Mesenchymal stem cell (in vitro differentiated cells and primary cell): ENCODE measurements at regions not wholly inside any gene's neighbourhood (a gene's known extent, or its start where the extent isn't known, plus 50 kb on each side); places are given as distances from the start of the nearest gene placed in this dataset.

Experiments
- DNase-seq: peaks from one replicate; pipeline ENCODE4 v3.0.0-alpha.2; 2013
- H2AFZ ChIP-seq: one replicate; pipeline ENCODE4 v1.6.1; 2013; ENCODE audit warnings: low read depth, mild to moderate bottlenecking, control low read depth, inconsistent platforms, low read length, moderate library complexity
- H2AK5ac ChIP-seq: 2 replicates; pipeline ENCODE4 v1.6.1; 2013; ENCODE audit warnings: low read length, moderate library complexity, mild to moderate bottlenecking, inconsistent platforms; ENCODE audit not compliant: severe bottlenecking
- H2BK120ac ChIP-seq: one replicate; pipeline ENCODE4 v1.6.1; 2013; ENCODE audit warnings: low read depth, mild to moderate bottlenecking, inconsistent platforms, low read length, moderate library complexity
- H2BK12ac ChIP-seq, 2 experiments: one replicate each; pipeline ENCODE4 v1.6.1; 2013; ENCODE audit warnings: inconsistent platforms in 2 of 2, low read length in 2 of 2, mild to moderate bottlenecking in 2 of 2, moderate library complexity in 2 of 2, control low read depth in 1 of 2
- H2BK15ac ChIP-seq: one replicate; pipeline ENCODE4 v1.6.1; 2013; ENCODE audit warnings: mild to moderate bottlenecking, low read depth, inconsistent platforms; ENCODE audit not compliant: poor library complexity, severe bottlenecking
- H2BK5ac ChIP-seq: 2 replicates; pipeline ENCODE4 v1.6.1; 2013; ENCODE audit warnings: low read depth, mild to moderate bottlenecking, low read length, control low read depth, inconsistent platforms; ENCODE audit not compliant: poor library complexity, severe bottlenecking
- H3K14ac ChIP-seq, 2 experiments: one replicate each; pipeline ENCODE4 v1.6.1; 2013; ENCODE audit warnings: inconsistent platforms in 2 of 2, low read length in 2 of 2, control low read depth in 1 of 2, mild to moderate bottlenecking in 1 of 2, moderate library complexity in 1 of 2
- H3K18ac ChIP-seq, 2 experiments: one replicate each; pipeline ENCODE4 v1.6.1; 2013; ENCODE audit warnings: inconsistent platforms in 2 of 2, low read length in 2 of 2, control low read depth in 1 of 2, low read depth in 1 of 2, mild to moderate bottlenecking in 1 of 2
- H3K23ac ChIP-seq, 2 experiments: one replicate each; pipeline ENCODE4 v1.6.1; 2013; ENCODE audit warnings: inconsistent platforms in 2 of 2, low read length in 2 of 2, mild to moderate bottlenecking in 2 of 2, moderate library complexity in 2 of 2, control low read depth in 1 of 2
- H3K27ac ChIP-seq: 2 replicates; pipeline ENCODE4 v1.5.1; 2013; ENCODE audit warnings: mild to moderate bottlenecking, moderate library complexity, low read length, control low read depth, inconsistent platforms; ENCODE audit not compliant: poor library complexity, severe bottlenecking
- H3K27me3 ChIP-seq, 2 experiments: 2 replicates each; pipeline versions ENCODE4 v1.6.1 to v1.7.0; 2013; ENCODE audit warnings: low read length in 2 of 2, mild to moderate bottlenecking in 2 of 2, moderate library complexity in 2 of 2, control low read depth in 1 of 2, inconsistent platforms in 1 of 2; ENCODE audit not compliant: control insufficient read depth in 1 of 2, insufficient read depth in 1 of 2
- H3K36me3 ChIP-seq, 2 experiments: 2 replicates each; pipeline versions ENCODE4 v1.6.1 to v1.7.0; 2013; ENCODE audit warnings: low read length in 2 of 2, control low read depth in 1 of 2, inconsistent platforms in 1 of 2, low read depth in 1 of 2, mild to moderate bottlenecking in 1 of 2; ENCODE audit not compliant: insufficient read depth in 2 of 2, control insufficient read depth in 1 of 2
- H3K4ac ChIP-seq, 2 experiments: one replicate each; pipeline ENCODE4 v1.6.1; 2013; ENCODE audit warnings: inconsistent platforms in 2 of 2, low read length in 2 of 2, mild to moderate bottlenecking in 2 of 2, moderate library complexity in 2 of 2, control low read depth in 1 of 2, low read depth in 1 of 2
- H3K4me1 ChIP-seq: 2 replicates; pipeline ENCODE4 v1.6.1; 2013; ENCODE audit warnings: low read depth, low read length, control low read depth; ENCODE audit not compliant: control insufficient read depth, insufficient read depth
- H3K4me2 ChIP-seq: 2 replicates; pipeline ENCODE4 v1.6.1; 2013; ENCODE audit warnings: low read length, mild to moderate bottlenecking, inconsistent platforms; ENCODE audit not compliant: poor library complexity, severe bottlenecking
- H3K4me3 ChIP-seq, 2 experiments: 2 replicates each; pipeline versions ENCODE4 v1.5.1 to v1.7.0; 2013; ENCODE audit warnings: low read length in 2 of 2, mild to moderate bottlenecking in 2 of 2, control low read depth in 1 of 2, low read depth in 1 of 2; ENCODE audit not compliant: insufficient read depth in 1 of 2
- H3K79me1 ChIP-seq: replicated peaks from 2 replicates; pipeline ENCODE4 v1.6.1; 2013; ENCODE audit warnings: mild to moderate bottlenecking, control low read depth, low read length, inconsistent platforms; ENCODE audit not compliant: poor library complexity, severe bottlenecking
- H3K9ac ChIP-seq: 2 replicates; pipeline ENCODE4 v1.7.0; 2013; ENCODE audit warnings: mild to moderate bottlenecking, low read length, moderate library complexity
- H3K9me3 ChIP-seq: 2 replicates; pipeline ENCODE4 v1.7.0; 2013; ENCODE audit warnings: mild to moderate bottlenecking, low read length; ENCODE audit not compliant: control insufficient read depth
- H4K8ac ChIP-seq: one replicate; pipeline ENCODE4 v1.6.1; 2013; ENCODE audit warnings: inconsistent platforms, mild to moderate bottlenecking, low read length, moderate library complexity
- H4K91ac ChIP-seq: one replicate; pipeline ENCODE4 v1.6.1; 2013; ENCODE audit warnings: mild to moderate bottlenecking, low read length, inconsistent platforms
- WGBS: methylation state at CpG from one replicate; pipeline ENCODE4 v1.1.7; 2013; ENCODE audit warnings: mixed read lengths; 5-methylcytosine and 5-hydroxymethylcytosine counted together

GRCh38 chr14:97575677-97576076, 778.5 kb downstream of the VRK1 start:
- Histone ChIP-seq H3K4me2 (no peak overlapping the region), H3K9me3 (peaks cover 19% of the 10 kb centered on the region), H3K23ac (no peak overlapping the region), H2AFZ (no peak overlapping the region), H3K4me1 (no peaks in the 10 kb centered on the region), H2BK12ac (no peak overlapping the region), H3K27ac (no peak overlapping the region), H2BK5ac (no peak overlapping the region), H4K8ac (no peak overlapping the region), H3K9ac (no peak overlapping the region), H3K79me1 (no peaks in the 10 kb centered on the region), H4K91ac (no peak overlapping the region), H3K14ac (no peak overlapping the region), H3K4me3 (no peak overlapping the region), H3K4ac (no peak overlapping the region), H2AK5ac (no peak overlapping the region), H2BK15ac (no peak overlapping the region), H3K27me3 (no peaks in the 10 kb centered on the region), H3K36me3 (no peaks in the 10 kb centered on the region), H2BK120ac (no peak overlapping the region), H3K18ac (no peak overlapping the region)
- 86% methylated on average over 5 of the region's 6 CpGs for WGBS
- no peak for DNase-seq

GRCh38 chr14:97578982-97579548, 781.9 kb downstream of the VRK1 start:
- Histone ChIP-seq H2BK15ac (no peak overlapping the region), H2BK12ac (no peak overlapping the region), H3K18ac (no peak overlapping the region), H3K27ac (no peak overlapping the region), H2BK5ac (no peak overlapping the region), H3K36me3 (no peaks in the 10 kb centered on the region), H3K4me2 (no peak overlapping the region), H3K4me1 (no peaks in the 10 kb centered on the region), H2AK5ac (no peak overlapping the region), H2AFZ (no peak overlapping the region), H2BK120ac (no peak overlapping the region), H3K4ac (no peak overlapping the region), H3K9me3 (peaks cover 16% of the 10 kb centered on the region), H3K27me3 (no peaks in the 10 kb centered on the region), H3K14ac (no peak overlapping the region), H3K79me1 (no peaks in the 10 kb centered on the region), H3K9ac (no peak overlapping the region), H4K8ac (no peak overlapping the region), H3K23ac (no peak overlapping the region), H4K91ac (no peak overlapping the region), H3K4me3 (no peak overlapping the region)
- DNase-seq, result no peak

- H2BK12ac ChIP-seq, result no peak overlapping the region
- no peak overlapping the region for H3K4ac ChIP-seq
- no peak for DNase-seq
- H3K9me3 ChIP-seq, result peaks cover 21% of the 10 kb centered on the region
- no peak overlapping the region for H3K23ac ChIP-seq
- H3K18ac ChIP-seq, result no peak overlapping the region
- H3K79me1 ChIP-seq, result no peaks in the 10 kb centered on the region
- WGBS, result 44% methylated on average over 4 of the region's 4 CpGs
- H2BK5ac ChIP-seq, result no peak overlapping the region
- no peak overlapping the region for H3K27ac ChIP-seq
- H4K91ac ChIP-seq, result no peak overlapping the region
- no peak overlapping the region for H3K9ac ChIP-seq
- no peak overlapping the region for H3K14ac ChIP-seq
- H3K4me3 ChIP-seq, result no peak overlapping the region
- H4K8ac ChIP-seq, result no peak overlapping the region
- no peak overlapping the region for H2BK15ac ChIP-seq
- H3K4me2 ChIP-seq, result no peak overlapping the region
- no peak overlapping the region for H2BK120ac ChIP-seq
- H3K27me3 ChIP-seq, result no peaks in the 10 kb centered on the region
- no peaks in the 10 kb centered on the region for H3K36me3 ChIP-seq
- no peak overlapping the region for H2AK5ac ChIP-seq
- no peak overlapping the region for H2AFZ ChIP-seq
- no peaks in the 10 kb centered on the region for H3K4me1 ChIP-seq
Observed at GRCh38 chr14:97581016-97581415, 783.8 kb downstream of the VRK1 start.

- H3K27ac ChIP-seq, result no peak overlapping the region
- WGBS, result no CpG with 5 or more reads among the region's 1 CpG
- no peak overlapping the region for H3K14ac ChIP-seq
- H3K18ac ChIP-seq, result no peak overlapping the region
- H3K9ac ChIP-seq, result no peak overlapping the region
- no peak overlapping the region for H2BK15ac ChIP-seq
- H2AFZ ChIP-seq, result no peak overlapping the region
- no peak overlapping the region for H2BK5ac ChIP-seq
- H4K8ac ChIP-seq, result no peak overlapping the region
- H3K4me1 ChIP-seq, result no peaks in the 10 kb centered on the region
- no peak overlapping the region for H4K91ac ChIP-seq
- no peak overlapping the region for H3K4ac ChIP-seq
- H3K79me1 ChIP-seq, result no peaks in the 10 kb centered on the region
- H3K4me2 ChIP-seq, result no peak overlapping the region
- no peak overlapping the region for H3K23ac ChIP-seq
- no peak overlapping the region for H2BK12ac ChIP-seq
- H2BK120ac ChIP-seq, result no peak overlapping the region
- peaks cover 16% of the 10 kb centered on the region for H3K9me3 ChIP-seq
- H3K4me3 ChIP-seq, result no peak overlapping the region
- H2AK5ac ChIP-seq, result no peak overlapping the region
- no peaks in the 10 kb centered on the region for H3K27me3 ChIP-seq
- no peak for DNase-seq
- no peaks in the 10 kb centered on the region for H3K36me3 ChIP-seq
Observed at GRCh38 chr14:97582022-97582421, 784.8 kb downstream of the VRK1 start.
